HEK293 (cell line): ENCODE measurements at regions not wholly inside any gene's neighbourhood (a gene's known extent, or its start where the extent isn't known, plus 50 kb on each side); places are given as distances from the start of the nearest gene placed in this dataset.

Source experiments
- CTCF ChIA-PET: fragments of 350-600 bp; formaldehyde crosslinking; extraction: SDS; loops from one replicate; lab custom pipeline; 2021; ENCODE audit warnings: antibody characterized with exemption; lab: Yijun Ruan, JAX
- POLR2A ChIA-PET: fragments of 300-600 bp; formaldehyde crosslinking; extraction: SDS; loops from one replicate; lab custom pipeline; 2020; ENCODE audit warnings: antibody characterized with exemption, inconsistent platforms; lab: Yijun Ruan, JAX
- H3K27ac ChIP-seq: fragments of 200-500 bp; sonication (Bioruptor generic); 2 replicates; pipeline ENCODE4 v1.5.1; 2014; ENCODE audit warnings: low read depth, low read length, control low read depth, inconsistent platforms; ENCODE audit errors: extremely low read depth
- H3K36me3 ChIP-seq, 2 experiments: fragments of 200-500 bp in 1 of 2; sonication (Bioruptor generic) in 1 of 2; 1 replicate in 1 of 2; 2 replicates in 1 of 2; pipeline ENCODE4 v1.5.1; 2014 to 2017; ENCODE audit warnings: inconsistent platforms in 2 of 2, low read length in 2 of 2; ENCODE audit not compliant: control insufficient read depth in 2 of 2, insufficient read depth in 1 of 2
- H3K4me1 ChIP-seq: fragments of 200-500 bp; sonication (Bioruptor generic); 2 replicates; pipeline ENCODE4 v1.5.1; 2014; ENCODE audit warnings: mild to moderate bottlenecking, low read length, inconsistent platforms; ENCODE audit not compliant: control insufficient read depth, insufficient read depth
- H3K4me3 ChIP-seq: 2 replicates; pipeline ENCODE4 v1.5.1; 2011; ENCODE audit warnings: low read depth, mild to moderate bottlenecking, control low read depth, low read length, moderate library complexity
- H3K9me3 ChIP-seq: fragments of 200-500 bp; sonication (Bioruptor generic); 2 replicates; pipeline ENCODE4 v1.5.1; 2014; ENCODE audit warnings: low read depth, low read length, inconsistent platforms; ENCODE audit not compliant: control insufficient read depth, insufficient read depth
- GLI4 ChIP-seq: fragments of 450-650 bp; formaldehyde crosslinking; IDR thresholded peaks from 2 replicates; pipeline ENCODE4 v1.5.1; 2016; ENCODE audit warnings: missing biosample characterization, missing genetic modification characterization
- MEIS1 ChIP-seq: sonication (generic); formaldehyde crosslinking; IDR thresholded peaks from 2 replicates; pipeline ENCODE4 v1.8.1; 2022; ENCODE audit warnings: missing genetic modification reagents, mild to moderate bottlenecking, borderline replicate concordance
- PRDM1 ChIP-seq: fragments of 450-650 bp; formaldehyde crosslinking; IDR thresholded peaks from 2 replicates; pipeline ENCODE4; 2016; ENCODE audit warnings: missing biosample characterization, missing genetic modification characterization
- REPIN1 ChIP-seq: fragments of 450-650 bp; formaldehyde crosslinking; IDR thresholded peaks from 2 replicates; pipeline ENCODE4 v1.5.1; 2017; ENCODE audit warnings: missing biosample characterization, missing genetic modification characterization, low read depth
- SP2 ChIP-seq: fragments of 450-650 bp; formaldehyde crosslinking; IDR thresholded peaks from 2 replicates; pipeline ENCODE4 v1.5.1; 2016; ENCODE audit warnings: missing biosample characterization, missing genetic modification characterization
- ZBTB1 ChIP-seq: fragments of 450-650 bp; formaldehyde crosslinking; IDR thresholded peaks from 2 replicates; pipeline ENCODE4 v1.5.1; 2016; ENCODE audit warnings: missing biosample characterization, missing genetic modification characterization
- ZBTB48 ChIP-seq: fragments of 450-650 bp; formaldehyde crosslinking; IDR thresholded peaks from 2 replicates; pipeline ENCODE4 v1.5.1; 2016; ENCODE audit warnings: missing biosample characterization, missing genetic modification characterization
- ZFP3 ChIP-seq: fragments of 450-650 bp; formaldehyde crosslinking; IDR thresholded peaks from 2 replicates; pipeline ENCODE4 v1.5.1; 2016; ENCODE audit warnings: low read depth, missing biosample characterization, missing genetic modification characterization
- ZNF23 ChIP-seq: fragments of 450-650 bp; formaldehyde crosslinking; IDR thresholded peaks from 2 replicates; pipeline ENCODE4 v1.5.1; 2016; ENCODE audit warnings: missing biosample characterization, missing genetic modification characterization, borderline replicate concordance
- ZNF239 ChIP-seq: fragments of 450-650 bp; formaldehyde crosslinking; IDR thresholded peaks from 2 replicates; pipeline ENCODE4 v1.5.1; 2016; ENCODE audit warnings: missing biosample characterization, missing genetic modification characterization
- ZNF274 ChIP-seq, 2 experiments: fragments of 200-500 bp in 1 of 2; fragments of 450-650 bp in 1 of 2; sonication (Bioruptor generic) in 1 of 2; formaldehyde crosslinking in 1 of 2; IDR thresholded peaks; 2 replicates each; pipeline versions ENCODE4 v1.5.1 to v1.6.1; 2014 to 2016; ENCODE audit warnings: borderline replicate concordance in 1 of 2, inconsistent platforms in 1 of 2, low read length in 1 of 2, missing biosample characterization in 1 of 2, missing genetic modification characterization in 1 of 2
- ZNF335 ChIP-seq: fragments of 450-650 bp; formaldehyde crosslinking; conservative IDR thresholded peaks from 2 replicates; pipeline ENCODE4 v1.5.1; 2016; ENCODE audit warnings: missing biosample characterization, missing genetic modification characterization
- ZNF350 ChIP-seq: fragments of 450-650 bp; formaldehyde crosslinking; IDR thresholded peaks from 2 replicates; pipeline ENCODE4 v1.5.0; 2017; ENCODE audit warnings: missing biosample characterization, mild to moderate bottlenecking, missing genetic modification characterization
- ZNF426 ChIP-seq: fragments of 450-650 bp; formaldehyde crosslinking; IDR thresholded peaks from 2 replicates; pipeline ENCODE4 v1.5.1; 2017; ENCODE audit warnings: missing biosample characterization, missing genetic modification characterization, mild to moderate bottlenecking, inconsistent platforms, moderate library complexity
- ZNF501 ChIP-seq: fragments of 450-650 bp; formaldehyde crosslinking; IDR thresholded peaks from 2 replicates; pipeline ENCODE4 v1.5.1; 2016; ENCODE audit warnings: missing biosample characterization, missing genetic modification characterization
- ZXDB ChIP-seq: fragments of 450-650 bp; formaldehyde crosslinking; IDR thresholded peaks from 2 replicates; pipeline ENCODE4 v1.5.1; 2016; ENCODE audit warnings: missing biosample characterization, missing genetic modification characterization
- TF ChIP-seq, protein P1 (sequence below): fragments of 450-650 bp; formaldehyde crosslinking; IDR thresholded peaks from 2 replicates; pipeline ENCODE4 v1.5.1; 2016; ENCODE audit warnings: missing biosample characterization, missing genetic modification characterization
- TF ChIP-seq, protein P2 (sequence below): fragments of 450-650 bp; formaldehyde crosslinking; IDR thresholded peaks from 2 replicates; pipeline ENCODE4 v1.5.1; 2016; ENCODE audit warnings: missing biosample characterization, missing genetic modification characterization
- TF ChIP-seq, protein P3 (sequence below): fragments of 450-650 bp; formaldehyde crosslinking; IDR thresholded peaks from 2 replicates; pipeline ENCODE4 v1.5.1; 2016; ENCODE audit warnings: missing biosample characterization, missing genetic modification characterization
- TF ChIP-seq, protein P4 (sequence below): fragments of 450-650 bp; formaldehyde crosslinking; IDR thresholded peaks from 2 replicates; pipeline ENCODE4 v1.5.1; 2016; ENCODE audit warnings: missing biosample characterization, missing genetic modification characterization, low read depth

DNA sequence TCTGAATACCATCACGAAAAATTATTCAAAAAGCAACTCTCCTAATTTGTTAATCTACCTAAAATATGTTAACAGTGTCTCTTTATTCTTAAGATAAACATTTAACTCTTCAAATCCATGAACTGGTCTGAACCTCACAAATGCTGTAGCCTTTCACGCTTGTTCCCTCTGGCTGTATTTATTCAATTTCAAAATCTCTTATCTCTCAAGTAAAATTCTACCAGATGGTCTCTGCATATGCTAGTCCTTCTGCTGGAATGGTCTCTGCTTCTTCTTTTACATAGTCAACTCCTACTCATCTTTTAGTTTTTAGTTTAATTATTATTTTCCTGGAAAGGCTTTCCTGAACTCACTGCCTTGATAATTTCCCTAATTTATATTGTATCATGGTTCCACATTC, 232.9 kb upstream of the PCDH20 start (continued):
- TF ChIP-seq, protein P1, sequence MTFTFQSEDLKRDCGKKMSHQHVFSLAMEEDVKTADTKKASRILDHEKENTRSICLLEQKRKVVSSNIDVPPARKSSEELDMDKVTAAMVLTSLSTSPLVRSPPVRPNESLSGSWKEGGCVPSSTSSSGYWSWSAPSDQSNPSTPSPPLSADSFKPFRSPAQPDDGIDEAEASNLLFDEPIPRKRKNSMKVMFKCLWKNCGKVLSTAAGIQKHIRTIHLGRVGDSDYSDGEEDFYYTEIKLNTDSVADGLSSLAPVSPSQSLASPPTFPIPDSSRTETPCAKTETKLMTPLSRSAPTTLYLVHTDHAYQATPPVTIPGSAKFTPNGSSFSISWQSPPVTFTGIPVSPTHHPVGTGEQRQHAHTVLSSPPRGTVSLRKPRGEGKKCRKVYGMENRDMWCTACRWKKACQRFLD (tag by site-specific recombination), result no peak
- no peak for TF ChIP-seq ZNF501 (tag by site-specific recombination)

DNA sequence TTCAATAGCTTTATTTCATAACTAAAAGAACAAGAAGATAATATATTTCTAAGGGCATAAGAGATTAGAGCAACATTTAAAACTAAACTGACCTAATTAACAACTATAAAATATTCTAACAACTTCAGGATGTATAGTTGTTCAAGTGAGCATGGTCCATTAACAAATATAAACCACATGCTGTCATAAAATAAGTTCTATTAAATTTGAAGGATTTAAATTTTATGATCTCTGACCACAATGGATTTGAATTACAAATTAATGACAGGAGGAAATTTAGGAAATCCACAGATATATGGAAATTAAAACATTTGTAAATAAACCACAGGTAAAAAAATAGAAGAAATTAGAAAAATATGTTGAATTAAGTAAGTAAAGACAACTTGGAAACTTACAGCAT, 196.5 kb upstream of the PCDH20 start:
- POLR2A ChIA-PET, result no interaction called here
- CTCF ChIA-PET, result no interaction called here
- H3K9me3 ChIP-seq, result no peaks in the 10 kb centered on the region
- no peaks in the 10 kb centered on the region for H3K4me1 ChIP-seq
- no peak overlapping the region for H3K27ac ChIP-seq
- no peaks in the 10 kb centered on the region for H3K36me3 ChIP-seq
- no peak overlapping the region for H3K4me3 ChIP-seq
- TF ChIP-seq ZBTB48 (no peak), MEIS1 (CRISPR knock-in tag) (no peak), ZNF274 (IDR thresholded peaks at IDR 0.05; ENCODE audit: low read length) (no peak), ZNF274 (tag by site-specific recombination; IDR thresholded peaks at IDR 0.05; ENCODE audit: borderline replicate concordance) (no peak), ZBTB1 (tag by site-specific recombination) (no peak), ZNF335 (tag by site-specific recombination) (no peak), ZNF350 (tag by site-specific recombination) (no peak), ZNF23 (tag by site-specific recombination) (no peak), ZNF426 (no peak), GLI4 (tag by site-specific recombination) (no peak), PRDM1 (tag by site-specific recombination) (no peak), ZNF239 (tag by site-specific recombination) (no peak), SP2 (tag by site-specific recombination) (no peak), ZXDB (tag by site-specific recombination) (no peak), REPIN1 (tag by site-specific recombination) (no peak), ZFP3 (no peak)
- TF ChIP-seq, protein P2, sequence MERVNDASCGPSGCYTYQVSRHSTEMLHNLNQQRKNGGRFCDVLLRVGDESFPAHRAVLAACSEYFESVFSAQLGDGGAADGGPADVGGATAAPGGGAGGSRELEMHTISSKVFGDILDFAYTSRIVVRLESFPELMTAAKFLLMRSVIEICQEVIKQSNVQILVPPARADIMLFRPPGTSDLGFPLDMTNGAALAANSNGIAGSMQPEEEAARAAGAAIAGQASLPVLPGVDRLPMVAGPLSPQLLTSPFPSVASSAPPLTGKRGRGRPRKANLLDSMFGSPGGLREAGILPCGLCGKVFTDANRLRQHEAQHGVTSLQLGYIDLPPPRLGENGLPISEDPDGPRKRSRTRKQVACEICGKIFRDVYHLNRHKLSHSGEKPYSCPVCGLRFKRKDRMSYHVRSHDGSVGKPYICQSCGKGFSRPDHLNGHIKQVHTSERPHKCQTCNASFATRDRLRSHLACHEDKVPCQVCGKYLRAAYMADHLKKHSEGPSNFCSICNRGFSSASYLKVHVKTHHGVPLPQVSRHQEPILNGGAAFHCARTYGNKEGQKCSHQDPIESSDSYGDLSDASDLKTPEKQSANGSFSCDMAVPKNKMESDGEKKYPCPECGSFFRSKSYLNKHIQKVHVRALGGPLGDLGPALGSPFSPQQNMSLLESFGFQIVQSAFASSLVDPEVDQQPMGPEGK (tag by site-specific recombination), result no peak
- TF ChIP-seq, protein P3, sequence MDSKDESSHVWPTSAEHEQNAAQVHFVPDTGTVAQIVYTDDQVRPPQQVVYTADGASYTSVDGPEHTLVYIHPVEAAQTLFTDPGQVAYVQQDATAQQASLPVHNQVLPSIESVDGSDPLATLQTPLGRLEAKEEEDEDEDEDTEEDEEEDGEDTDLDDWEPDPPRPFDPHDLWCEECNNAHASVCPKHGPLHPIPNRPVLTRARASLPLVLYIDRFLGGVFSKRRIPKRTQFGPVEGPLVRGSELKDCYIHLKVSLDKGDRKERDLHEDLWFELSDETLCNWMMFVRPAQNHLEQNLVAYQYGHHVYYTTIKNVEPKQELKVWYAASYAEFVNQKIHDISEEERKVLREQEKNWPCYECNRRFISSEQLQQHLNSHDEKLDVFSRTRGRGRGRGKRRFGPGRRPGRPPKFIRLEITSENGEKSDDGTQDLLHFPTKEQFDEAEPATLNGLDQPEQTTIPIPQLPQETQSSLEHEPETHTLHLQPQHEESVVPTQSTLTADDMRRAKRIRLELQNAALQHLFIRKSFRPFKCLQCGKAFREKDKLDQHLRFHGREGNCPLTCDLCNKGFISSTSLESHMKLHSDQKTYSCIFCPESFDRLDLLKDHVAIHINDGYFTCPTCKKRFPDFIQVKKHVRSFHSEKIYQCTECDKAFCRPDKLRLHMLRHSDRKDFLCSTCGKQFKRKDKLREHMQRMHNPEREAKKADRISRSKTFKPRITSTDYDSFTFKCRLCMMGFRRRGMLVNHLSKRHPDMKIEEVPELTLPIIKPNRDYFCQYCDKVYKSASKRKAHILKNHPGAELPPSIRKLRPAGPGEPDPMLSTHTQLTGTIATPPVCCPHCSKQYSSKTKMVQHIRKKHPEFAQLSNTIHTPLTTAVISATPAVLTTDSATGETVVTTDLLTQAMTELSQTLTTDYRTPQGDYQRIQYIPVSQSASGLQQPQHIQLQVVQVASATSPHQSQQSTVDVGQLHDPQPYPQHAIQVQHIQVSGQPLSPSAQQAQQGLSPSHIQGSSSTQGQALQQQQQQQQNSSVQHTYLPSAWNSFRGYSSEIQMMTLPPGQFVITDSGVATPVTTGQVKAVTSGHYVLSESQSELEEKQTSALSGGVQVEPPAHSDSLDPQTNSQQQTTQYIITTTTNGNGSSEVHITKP, result no peak
- TF ChIP-seq, protein P4, sequence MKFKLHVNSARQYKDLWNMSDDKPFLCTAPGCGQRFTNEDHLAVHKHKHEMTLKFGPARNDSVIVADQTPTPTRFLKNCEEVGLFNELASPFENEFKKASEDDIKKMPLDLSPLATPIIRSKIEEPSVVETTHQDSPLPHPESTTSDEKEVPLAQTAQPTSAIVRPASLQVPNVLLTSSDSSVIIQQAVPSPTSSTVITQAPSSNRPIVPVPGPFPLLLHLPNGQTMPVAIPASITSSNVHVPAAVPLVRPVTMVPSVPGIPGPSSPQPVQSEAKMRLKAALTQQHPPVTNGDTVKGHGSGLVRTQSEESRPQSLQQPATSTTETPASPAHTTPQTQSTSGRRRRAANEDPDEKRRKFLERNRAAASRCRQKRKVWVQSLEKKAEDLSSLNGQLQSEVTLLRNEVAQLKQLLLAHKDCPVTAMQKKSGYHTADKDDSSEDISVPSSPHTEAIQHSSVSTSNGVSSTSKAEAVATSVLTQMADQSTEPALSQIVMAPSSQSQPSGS (tag by site-specific recombination), result no peak
